ENCODE measurements at regions not wholly inside any gene's neighbourhood (a gene's known extent, or its start where the extent isn't known, plus 50 kb on each side); places are given as distances from the start of the nearest gene placed in this dataset.

GRCh38 chr10:9560976-9561375 lies 1456.7 kb upstream of the CELF2 start:
- POLR2A ChIA-PET, result no interaction called here
- H3K4me2 ChIP-seq (ENCODE audit: low read length), result no peak overlapping the region
- RAD21 ChIA-PET (ENCODE audit: low non-redundant PET in 1 of 2, low total read pairs in 2 of 2, uncharacterized antibody in 2 of 2, unreplicated experiment in 2 of 2), result no interaction called here
- no peaks in the 10 kb centered on the region for H3K4me1 ChIP-seq (ENCODE audit: control insufficient read depth in 1 of 2, insufficient read depth in 2 of 2, low read length in 2 of 2)
- no peaks in the 10 kb centered on the region for H3K36me3 ChIP-seq (ENCODE audit: control insufficient read depth in 1 of 2, insufficient read depth in 2 of 2, low read length in 2 of 2)
- ATAC-seq (no peak), DNase-seq (ENCODE audit: low read depth, low spot score) (no peak)
- H3K27me3 ChIP-seq (ENCODE audit: insufficient read depth, low read length), result no peaks in the 10 kb centered on the region
- intact Hi-C loops (cut with micrococcal nuclease), result no loop called here
- CTCF ChIA-PET, result no interaction called here
- H2AFZ ChIP-seq (ENCODE audit: low read depth, low read length, poor library complexity, severe bottlenecking), result no peak overlapping the region
- no peaks in the 10 kb centered on the region for H4K20me1 ChIP-seq (ENCODE audit: insufficient read depth)
- no peaks in the 10 kb centered on the region for H3K9me2 ChIP-seq (ENCODE audit: insufficient read depth)
- TF ChIP-seq ZBTB33 (IDR thresholded peaks at IDR 0.05; ENCODE audit: extremely low read depth, insufficient replicate concordance, low read length) (no peak), ZNF274 (IDR thresholded peaks at IDR 0.05; ENCODE audit: low read depth, low read length) (no peak), SIN3A (IDR thresholded peaks at IDR 0.05; ENCODE audit: low read depth) (no peak)
- no peaks in the 10 kb centered on the region for H3K79me2 ChIP-seq (ENCODE audit: insufficient read depth, low read length)
- peaks cover 3 to 6% of the 10 kb centered on the region in 2 experiments; a peak in 3 of 4 replicates for H3K9me3 ChIP-seq (ENCODE audit: control insufficient read depth in 1 of 2, insufficient read depth in 1 of 2, low read depth in 1 of 2, low read length in 2 of 2)
- BruUV-seq (replicated peaks), result no TSS peak
- H3K27ac ChIP-seq (ENCODE audit: low read depth, low read length), result no peak overlapping the region
- H3K9ac ChIP-seq (ENCODE audit: low read length), result no peak overlapping the region
- H3K4me3 ChIP-seq (replicated peaks in 1 of 2; ENCODE audit: low read depth in 1 of 2, low read length in 2 of 2), result no peak overlapping the region

- no peaks in the 10 kb centered on the region for H3K79me2 ChIP-seq (ENCODE audit: insufficient read depth, low read length)
- peaks cover 3 to 6% of the 10 kb centered on the region in 2 experiments; a peak in 3 of 4 replicates for H3K9me3 ChIP-seq (ENCODE audit: control insufficient read depth in 1 of 2, insufficient read depth in 1 of 2, low read depth in 1 of 2, low read length in 2 of 2)
- ChIA-PET RAD21 (ENCODE audit: low non-redundant PET in 1 of 2, low total read pairs in 2 of 2, uncharacterized antibody in 2 of 2, unreplicated experiment in 2 of 2) (no interaction called here), CTCF (no interaction called here), POLR2A (no interaction called here)
- no peaks in the 10 kb centered on the region for H3K27me3 ChIP-seq (ENCODE audit: insufficient read depth, low read length)
- no peak overlapping the region for H2AFZ ChIP-seq (ENCODE audit: low read depth, low read length, poor library complexity, severe bottlenecking)
- H3K4me3 ChIP-seq (replicated peaks in 1 of 2; ENCODE audit: low read depth in 1 of 2, low read length in 2 of 2), result no peak overlapping the region
- no TSS peak for BruUV-seq (replicated peaks)
- DNase-seq (ENCODE audit: low read depth, low spot score) (no peak), ATAC-seq (no peak)
- no peaks in the 10 kb centered on the region for H3K36me3 ChIP-seq (ENCODE audit: control insufficient read depth in 1 of 2, insufficient read depth in 2 of 2, low read length in 2 of 2)
- intact Hi-C loops (cut with micrococcal nuclease), result no loop called here
- H3K27ac ChIP-seq (ENCODE audit: low read depth, low read length), result no peak overlapping the region
- H3K4me1 ChIP-seq (ENCODE audit: control insufficient read depth in 1 of 2, insufficient read depth in 2 of 2, low read length in 2 of 2), result no peaks in the 10 kb centered on the region
- H3K9me2 ChIP-seq (ENCODE audit: insufficient read depth), result no peaks in the 10 kb centered on the region
- no peaks in the 10 kb centered on the region for H4K20me1 ChIP-seq (ENCODE audit: insufficient read depth)
- H3K4me2 ChIP-seq (ENCODE audit: low read length), result no peak overlapping the region
- H3K9ac ChIP-seq (ENCODE audit: low read length), result no peak overlapping the region
- TF ChIP-seq MAX (IDR thresholded peaks at IDR 0.05) (no peak), ZFX (IDR thresholded peaks at IDR 0.05) (no peak), ZBTB33 (IDR thresholded peaks at IDR 0.05; ENCODE audit: extremely low read depth, insufficient replicate concordance, low read length) (no peak), SIN3A (IDR thresholded peaks at IDR 0.05; ENCODE audit: low read depth) (no peak), CBX3 (IDR thresholded peaks at IDR 0.05; ENCODE audit: low read depth) (no peak), CTCF (IDR thresholded peaks at IDR 0.05 in 2 of 3, conservative IDR thresholded peaks at IDR 0.05 in 1 of 3; ENCODE audit: borderline replicate concordance in 1 of 3, insufficient read depth in 1 of 3, low read depth in 2 of 3, low read length in 2 of 3) (no peak), RAD21 (IDR thresholded peaks at IDR 0.05; ENCODE audit: low read depth) (no peak)
Observed at GRCh38 chr10:9561821-9562505, 1455.7 kb upstream of the CELF2 start.

Data from HCT116 (cell line).